ENCODE measurements at regions not wholly inside any gene's neighbourhood (a gene's known extent, or its start where the extent isn't known, plus 50 kb on each side); places are given as distances from the start of the nearest gene placed in this dataset.
"Not testable (repeated sequence)": the region's sequence is repeated elsewhere in the genome, so short reads cannot be mapped to it uniquely, and the experiment has no call there.

GRCh38 chr1:182225755-182226154, 164.2 kb upstream of the ZNF648 start:
- not testable (repeated sequence) for DNase-seq

DNA sequence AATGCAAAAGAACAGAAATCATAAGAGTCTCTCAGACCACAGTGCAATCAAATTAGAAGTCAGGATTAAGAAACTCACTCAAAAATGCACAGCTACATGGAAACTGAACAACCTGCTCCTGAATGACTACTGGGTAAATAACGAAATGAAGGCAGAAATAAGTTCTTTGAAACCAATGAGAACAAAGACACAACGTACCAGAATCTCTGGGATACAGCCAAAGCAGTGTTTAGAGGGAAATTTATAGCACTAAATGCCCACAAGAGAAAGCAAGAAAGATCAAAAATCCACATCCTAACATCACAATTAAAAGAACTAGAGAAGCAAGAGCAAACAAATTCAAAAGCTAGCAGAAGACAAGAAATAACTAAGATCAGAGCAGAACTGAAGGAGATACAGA, 160.5 kb upstream of the ZNF648 start:
- DNase-seq: not testable (repeated sequence)

DNA sequence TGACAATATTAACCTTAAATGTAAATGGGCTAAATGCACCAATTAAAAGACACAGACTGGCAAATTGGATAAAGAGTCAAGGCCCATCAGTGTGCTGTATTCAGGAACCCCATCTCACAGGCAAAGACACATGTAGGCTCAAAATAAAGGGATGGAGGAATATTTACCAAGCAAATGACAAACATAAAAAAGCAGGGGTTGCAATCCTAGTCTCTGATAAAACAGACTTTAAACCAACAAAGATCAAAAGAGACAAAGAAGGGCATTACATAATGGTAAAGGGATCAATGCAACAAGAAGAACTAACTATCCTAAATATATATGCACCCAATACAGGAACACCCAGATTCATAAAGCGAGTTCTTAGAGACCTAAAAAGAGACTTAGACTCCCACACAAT, 159.9 kb upstream of the ZNF648 start:
- DNase-seq: not testable (repeated sequence)

- no peak for DNase-seq
These were observed 156.5 kb upstream of the ZNF648 start for GRCh38 chr1:182217967-182218366.

DNA sequence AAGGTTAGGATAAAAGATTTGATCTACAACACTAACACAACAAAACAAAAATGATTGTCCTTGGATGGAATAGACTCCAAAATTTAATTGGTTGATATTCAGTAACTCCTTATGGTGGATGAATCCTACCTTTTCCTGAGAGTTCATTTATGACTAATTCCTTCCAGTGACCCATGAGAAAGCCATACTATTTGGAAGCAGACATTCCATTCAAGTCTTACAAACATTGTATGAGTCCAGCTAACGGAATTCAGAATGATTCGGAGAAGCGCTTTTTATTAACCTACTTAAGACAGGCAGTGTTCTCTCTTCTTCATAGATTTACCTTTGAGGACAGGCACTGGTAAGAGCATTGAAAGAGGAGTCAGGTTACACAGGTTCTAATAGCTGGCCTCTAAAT, 155.6 kb upstream of the ZNF648 start:
- no peak for DNase-seq

DNA sequence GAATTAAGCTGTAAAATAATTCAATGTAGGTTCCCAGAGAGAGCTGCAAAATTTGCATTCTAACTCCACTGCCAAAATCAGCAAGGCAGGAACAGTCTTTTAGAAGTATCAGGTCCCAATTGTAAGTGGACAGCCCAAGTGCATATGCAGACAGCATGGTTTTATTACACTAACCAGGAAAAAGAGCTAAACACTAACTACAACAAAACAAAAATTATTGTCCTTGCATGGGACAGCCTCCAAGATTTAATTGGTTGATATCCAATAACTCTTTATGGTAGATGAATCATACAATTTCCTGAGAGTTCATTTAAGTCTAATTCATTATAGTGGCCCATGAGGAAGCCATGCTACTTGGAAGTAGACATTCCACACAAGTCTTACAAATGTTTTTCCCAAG, 154.3 kb upstream of the ZNF648 start:
- no peak for DNase-seq

- no peak for DNase-seq
These were observed 151.7 kb upstream of the ZNF648 start for GRCh38 chr1:182213163-182213562.

- no peak for DNase-seq
These were observed 149.9 kb upstream of the ZNF648 start for GRCh38 chr1:182211386-182211785.

GRCh38 chr1:182210417-182210816, 148.9 kb upstream of the ZNF648 start:
- DNase-seq: no peak

DNA sequence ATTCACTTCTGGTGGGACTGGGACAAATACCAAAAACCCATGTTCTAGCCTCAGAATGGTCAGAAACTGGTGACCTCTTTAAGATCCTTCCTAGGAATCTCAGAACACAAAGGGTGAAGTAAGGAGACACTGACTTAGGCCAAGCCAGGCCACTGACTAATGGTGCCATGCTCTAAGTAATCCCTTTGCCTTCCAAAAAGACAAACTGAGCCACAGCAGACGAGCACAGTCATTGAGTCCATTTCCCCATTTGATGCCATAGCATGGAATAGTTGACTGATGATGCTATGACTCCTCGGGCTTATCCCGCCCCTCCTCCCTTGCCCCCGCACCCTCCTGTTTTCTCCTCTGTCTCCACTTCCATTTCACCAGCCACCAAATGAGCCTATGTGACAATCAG, 145.8 kb upstream of the ZNF648 start:
- no peak for DNase-seq

- no peak for DNase-seq
These were observed 145.2 kb upstream of the ZNF648 start for GRCh38 chr1:182206626-182207239.

DNA sequence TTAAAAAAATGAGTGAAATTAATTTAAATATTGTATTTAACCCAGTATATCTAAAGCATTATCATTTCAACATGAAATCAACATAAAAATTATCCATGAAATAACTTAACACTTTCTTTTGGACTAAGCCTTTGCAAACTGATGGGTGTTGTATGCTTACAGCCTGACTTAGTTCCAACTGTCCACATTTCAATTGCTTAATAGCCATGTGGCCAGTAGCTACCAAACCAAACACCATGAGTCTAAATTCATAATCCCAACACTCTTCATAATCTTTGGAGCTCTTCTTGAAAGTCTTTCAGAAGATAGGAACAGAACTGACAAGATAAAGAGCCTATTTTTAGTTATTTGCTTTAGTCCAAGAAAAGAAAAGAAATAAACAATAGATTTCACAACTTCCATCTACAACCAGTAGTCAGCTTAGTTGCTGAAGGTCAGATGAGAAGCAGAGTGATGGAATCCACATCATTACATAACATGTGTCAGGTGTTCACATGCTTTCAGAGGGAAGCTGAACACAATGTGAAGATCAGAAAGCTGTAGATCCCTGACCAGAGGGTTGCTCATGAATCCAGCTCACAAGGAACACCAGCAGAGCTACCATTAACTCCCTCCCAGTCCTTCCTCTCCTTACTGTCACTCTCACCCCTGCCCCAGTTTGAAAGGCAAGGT, 144.0 kb upstream of the ZNF648 start:
- DNase-seq: no peak

GRCh38 chr1:182203191-182203875, 141.8 kb upstream of the ZNF648 start:
- no peak for DNase-seq

DNA sequence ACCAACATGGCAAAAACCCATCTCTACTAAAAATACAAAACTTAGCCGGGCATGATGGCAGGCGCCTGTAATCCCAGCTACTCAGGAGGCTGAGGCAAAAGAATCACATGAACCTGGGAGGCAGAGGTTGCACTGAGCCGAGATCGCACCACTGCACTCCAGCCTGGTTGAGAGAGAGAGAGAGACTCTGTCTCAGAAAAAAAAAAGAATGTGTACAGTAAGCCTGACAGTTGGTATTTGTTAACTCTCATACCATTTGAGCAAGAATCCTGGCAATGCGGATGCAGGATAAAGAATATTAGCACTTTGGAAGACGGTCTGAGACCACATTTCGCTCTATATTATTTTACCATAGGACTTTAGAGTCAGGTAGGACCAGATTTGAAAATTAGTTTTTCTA, 140.0 kb upstream of the ZNF648 start:
- DNase-seq: not testable (repeated sequence)

GRCh38 chr1:182200025-182200812, 138.7 kb upstream of the ZNF648 start:
- DNase-seq: no peak

- DNase-seq: peak; percentile 47
These were observed 136.6 kb upstream of the ZNF648 start for GRCh38 chr1:182198006-182198605.

DNA sequence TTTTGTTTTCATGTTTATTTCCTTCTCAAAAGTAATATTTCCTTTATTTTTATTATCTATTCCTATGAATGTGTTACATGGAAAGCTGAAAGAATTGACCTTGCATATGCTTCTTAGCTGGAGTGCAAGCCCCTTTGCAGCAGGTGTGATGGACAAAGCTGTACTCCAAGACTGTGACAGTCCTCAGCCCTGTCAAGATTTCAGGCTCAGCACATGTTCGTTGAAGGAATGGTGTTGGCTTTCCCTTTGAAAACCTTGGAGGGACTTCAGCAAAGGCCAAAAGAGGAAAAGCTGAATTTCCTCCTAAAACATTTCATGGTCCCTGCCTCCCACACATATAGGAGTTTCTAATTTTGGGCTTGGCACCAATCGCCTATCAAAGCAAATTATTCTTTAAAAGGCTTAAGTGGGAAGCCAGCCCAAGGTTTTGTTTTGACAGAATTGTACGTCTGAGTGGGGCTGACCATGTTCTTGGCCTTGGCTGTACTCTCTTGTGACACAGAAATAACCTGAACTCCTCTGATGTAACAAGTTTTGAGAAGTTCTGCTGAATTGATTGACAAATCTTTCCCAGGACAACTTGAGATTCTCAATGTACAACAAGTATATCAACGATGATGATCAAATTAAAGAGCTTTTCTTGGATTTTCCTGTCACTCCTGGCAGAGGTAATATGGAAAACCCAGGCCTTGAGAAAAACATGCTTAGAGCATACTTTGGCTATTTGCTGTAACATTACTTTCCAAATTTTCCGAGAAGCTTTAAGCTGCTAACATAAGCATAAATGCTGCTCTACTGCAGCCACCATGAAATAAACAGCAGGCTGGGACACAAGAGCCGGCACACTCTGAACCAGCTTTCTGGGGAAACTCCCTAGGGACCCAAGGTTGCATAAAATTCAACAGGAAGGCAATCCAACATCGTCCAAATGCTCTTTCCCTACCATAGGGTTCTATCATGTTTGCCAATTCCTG, 135.7 kb upstream of the ZNF648 start:
- DNase-seq: peak; percentile 47

DNA sequence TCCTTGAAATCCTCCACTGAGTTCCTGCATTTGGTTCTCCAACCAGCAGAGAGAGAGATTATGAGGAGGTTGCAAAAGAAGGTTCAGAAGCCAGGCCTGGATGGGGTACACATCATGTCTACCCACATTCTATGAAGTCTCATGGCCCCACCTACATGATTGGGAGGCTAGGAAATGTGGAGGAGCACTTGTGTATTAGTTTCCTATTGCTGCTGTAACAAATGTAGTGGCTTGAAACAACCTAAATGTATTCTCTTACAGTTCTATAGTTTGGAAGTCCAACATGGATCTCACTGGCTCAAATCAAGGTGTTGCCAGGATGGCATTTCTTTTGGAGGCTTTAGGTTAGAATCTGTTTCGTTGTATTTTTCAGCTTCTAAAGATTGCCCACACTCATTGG, 134.2 kb upstream of the ZNF648 start:
- DNase-seq: no peak

- DNase-seq: no peak
These were observed 132.5 kb upstream of the ZNF648 start for GRCh38 chr1:182193908-182194550.

DNA sequence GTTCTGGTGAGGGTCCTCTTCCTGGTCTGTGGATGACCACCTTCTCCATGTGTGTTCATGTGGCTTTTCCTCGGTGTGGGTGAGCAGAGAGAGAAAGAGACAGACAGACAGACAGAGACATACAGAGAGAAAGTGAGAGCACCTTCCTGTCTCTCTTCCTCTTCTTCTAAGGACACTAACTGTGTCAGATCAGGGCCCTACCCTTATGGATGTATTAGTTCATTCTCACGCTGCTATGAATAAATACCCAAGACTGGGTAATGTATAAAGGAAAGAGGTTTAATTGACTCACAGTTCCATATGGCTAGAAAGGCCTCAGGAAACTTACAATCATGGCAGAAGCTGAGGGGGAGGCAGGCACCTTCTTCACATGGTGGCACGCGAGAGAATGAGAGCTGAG, 131.5 kb upstream of the ZNF648 start:
- DNase-seq: no peak

DNA sequence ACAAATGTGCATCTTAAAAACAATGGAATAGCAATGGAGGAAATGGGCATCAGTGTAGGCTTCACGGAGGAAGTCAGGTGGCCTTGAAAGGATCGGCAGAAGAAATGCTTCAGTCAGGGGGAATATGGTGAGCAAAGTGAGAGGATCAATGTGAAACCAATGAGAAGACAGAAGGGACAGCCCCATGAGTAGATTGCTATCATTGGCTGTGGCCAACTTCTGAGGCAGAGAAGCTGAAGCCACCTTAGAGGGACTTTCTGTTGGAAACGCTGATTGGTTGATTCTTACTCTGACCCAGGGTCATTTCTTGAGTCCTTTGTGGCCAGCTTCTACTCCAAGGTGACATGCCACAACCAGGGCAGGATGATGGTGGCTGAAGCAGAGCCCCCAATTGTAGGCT, 130.7 kb upstream of the ZNF648 start:
- DNase-seq: no peak
